HT-29 (cell line): ENCODE measurements at regions not wholly inside any gene's neighbourhood (a gene's known extent, or its start where the extent isn't known, plus 50 kb on each side); places are given as distances from the start of the nearest gene placed in this dataset.
"Not testable (repeated sequence)": the region's sequence is repeated elsewhere in the genome, so short reads cannot be mapped to it uniquely, and the experiment has no call there.

Experiments used
- DNase-seq: peaks from one replicate; pipeline ENCODE4 v3.0.0-alpha.2; 2015; ENCODE audit warnings: low spot score

DNA sequence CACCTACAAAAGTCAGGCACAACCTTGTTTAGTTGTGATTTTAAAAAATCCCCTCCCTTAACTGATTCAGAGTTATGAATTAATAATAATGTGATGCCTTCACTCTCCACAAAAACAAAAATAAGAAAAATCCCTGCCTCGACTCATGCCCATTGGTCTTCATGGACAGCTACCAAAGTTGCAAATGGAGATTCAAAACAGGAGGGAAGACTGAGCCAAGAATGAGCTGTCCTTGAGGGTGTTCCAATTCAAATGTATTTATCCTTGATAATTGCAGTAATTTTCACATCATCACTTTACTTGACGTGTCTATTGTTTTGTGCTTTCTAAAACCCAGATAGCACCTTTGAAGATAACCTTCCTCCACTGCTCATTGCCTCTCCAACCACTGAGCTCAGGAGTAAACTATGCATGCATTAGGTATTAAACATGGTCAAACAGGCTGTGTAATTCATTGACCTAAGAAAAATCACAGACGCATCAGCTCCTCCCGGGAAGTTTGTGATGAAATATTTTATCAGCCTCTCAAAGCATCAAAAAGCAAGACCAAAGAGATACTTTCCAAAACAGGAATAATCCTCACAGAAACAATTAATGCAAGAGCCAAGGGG lies 712.7 kb upstream of the IGFBP3 start:
- no peak for DNase-seq

DNA sequence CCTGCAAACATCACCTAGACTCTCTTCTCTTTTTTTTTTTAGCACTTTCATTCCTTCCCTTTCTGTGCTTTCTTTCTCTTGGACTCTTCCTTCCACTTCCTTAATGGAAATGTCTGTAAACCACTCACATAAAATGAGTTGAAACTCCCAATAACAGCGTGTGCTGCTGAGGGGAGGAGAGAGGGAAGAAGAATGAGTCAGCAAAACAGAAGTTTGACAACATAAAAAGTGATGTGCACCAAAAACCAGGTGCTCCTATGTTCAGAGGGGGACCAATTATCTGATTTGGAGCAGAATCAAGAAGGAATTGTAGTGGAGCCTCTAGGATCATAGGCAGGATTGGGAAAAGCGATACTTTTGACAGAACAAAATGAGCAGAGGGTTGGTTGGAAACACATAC lies 712.1 kb upstream of the IGFBP3 start:
- DNase-seq = no peak

DNA sequence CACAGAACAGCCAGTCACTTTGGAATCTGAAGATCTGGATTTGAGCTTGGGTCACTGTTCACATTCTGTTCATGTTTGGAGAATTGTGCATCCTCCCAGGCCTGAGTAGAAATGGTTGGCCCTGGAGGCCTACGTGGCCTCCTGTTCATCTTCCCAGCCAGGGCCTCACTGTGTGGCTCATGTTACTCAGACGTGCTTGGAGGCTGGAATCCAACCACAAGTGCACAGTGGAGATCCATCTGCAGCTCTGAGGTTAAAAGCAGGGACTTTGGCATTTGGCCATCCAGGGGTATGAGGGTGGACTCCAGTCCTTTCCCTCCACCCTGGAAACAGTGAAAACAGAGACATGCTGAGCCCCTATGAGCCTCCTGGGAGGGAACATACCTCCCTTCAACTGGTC lies 709.0 kb upstream of the IGFBP3 start:
- no peak for DNase-seq

DNA sequence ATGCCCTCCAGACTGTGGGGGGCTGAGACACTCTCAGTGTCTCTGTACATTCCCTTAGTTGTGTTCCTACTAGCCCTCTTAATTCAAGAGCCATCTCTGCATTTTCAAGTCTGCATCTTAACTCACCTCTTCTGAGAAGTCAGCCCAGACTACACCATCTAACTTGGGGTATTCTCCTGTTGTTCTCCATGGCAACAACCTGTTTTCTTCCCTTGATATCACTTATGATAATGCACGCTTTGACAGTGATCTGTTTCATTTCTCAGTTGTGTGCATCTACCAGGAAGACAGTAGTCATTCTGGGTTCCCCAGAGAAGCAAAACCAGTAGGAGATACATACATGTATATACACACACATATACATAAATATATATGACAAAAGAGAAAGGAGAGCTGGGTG lies 707.3 kb upstream of the IGFBP3 start:
- DNase-seq = no peak

DNA sequence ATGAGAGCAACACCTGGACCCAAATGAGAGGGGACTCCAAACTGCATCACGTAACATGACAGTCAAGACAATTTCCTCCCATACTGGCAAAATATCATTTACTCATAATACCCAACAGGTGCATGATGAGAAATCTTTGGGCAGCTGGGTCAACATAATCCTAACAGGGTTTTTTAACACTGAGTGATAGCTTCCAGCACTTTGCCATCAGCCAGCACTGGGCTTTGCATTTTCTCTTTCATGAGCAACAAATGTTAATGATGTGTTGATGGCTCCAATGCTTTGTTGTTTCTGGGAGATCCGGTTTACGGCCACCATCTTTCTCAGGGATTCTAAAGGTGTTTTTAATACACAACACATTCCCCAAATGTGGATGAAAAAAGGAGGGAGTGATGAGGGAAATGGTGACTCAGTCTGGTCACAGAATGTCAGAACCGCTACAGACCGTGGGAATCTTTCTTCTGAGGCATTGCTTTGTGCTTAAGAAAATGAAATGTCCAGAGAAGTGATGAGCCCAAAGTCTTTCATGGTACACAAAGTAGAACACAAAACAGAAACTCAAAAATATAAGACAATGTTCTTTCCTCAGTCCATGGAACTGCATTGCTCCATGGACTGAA lies 705.7 kb upstream of the IGFBP3 start:
- no peak for DNase-seq

DNA sequence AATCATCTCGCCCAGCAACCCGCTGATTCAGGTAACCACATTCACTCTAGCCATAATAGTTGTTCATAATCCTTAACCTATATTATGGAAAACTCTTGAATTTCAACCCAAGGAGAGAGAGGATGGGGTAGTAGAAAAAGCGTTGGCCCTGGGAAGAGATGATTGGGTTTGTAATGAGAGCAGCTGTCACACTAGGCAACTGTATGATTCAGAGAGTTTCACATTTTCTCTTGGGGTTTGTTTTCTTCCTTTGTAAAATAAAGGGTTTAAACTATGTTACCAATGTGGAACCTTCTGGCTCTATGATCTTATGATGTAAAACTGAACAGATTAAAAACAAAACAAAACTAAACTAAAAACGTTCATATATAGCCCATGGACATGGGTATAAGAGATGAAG lies 705.2 kb upstream of the IGFBP3 start:
- DNase-seq = no peak

DNA sequence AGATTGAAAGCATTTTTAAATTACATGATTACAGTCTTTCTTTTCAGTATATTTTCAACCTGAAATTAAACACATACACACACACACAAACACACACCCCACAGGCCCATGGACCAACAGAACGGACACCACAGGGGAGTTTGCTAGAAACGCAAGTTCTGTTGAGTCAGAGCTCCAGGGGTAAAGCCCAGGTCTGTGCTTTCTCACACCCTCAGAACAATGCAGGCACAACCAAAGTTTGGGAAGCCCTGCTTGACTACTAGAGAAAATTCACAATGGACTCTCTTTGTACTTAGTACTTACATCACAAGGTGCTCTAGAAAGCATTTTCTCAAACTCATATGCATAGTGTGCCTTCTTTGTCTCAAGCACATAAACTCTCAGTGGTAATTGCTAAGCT lies 704.0 kb upstream of the IGFBP3 start:
- no peak for DNase-seq

DNA sequence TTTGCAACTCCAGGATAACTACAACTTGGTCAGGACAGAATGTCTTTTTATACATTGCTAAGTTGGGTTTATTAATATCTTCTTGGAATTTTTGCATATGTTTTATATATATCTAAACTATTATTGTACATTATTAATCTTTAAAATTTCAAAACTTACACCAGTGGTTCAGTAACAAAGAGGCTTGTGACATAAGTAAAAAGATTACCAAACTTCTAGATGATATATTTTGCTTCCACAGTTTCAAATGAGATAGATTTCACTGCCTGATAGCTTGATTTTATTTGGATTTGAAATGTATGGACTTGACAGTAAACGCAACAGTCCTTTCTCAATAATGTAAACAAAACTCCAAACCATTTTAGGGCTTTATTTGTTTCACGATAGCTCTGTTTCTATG lies 701.2 kb upstream of the IGFBP3 start:
- DNase-seq = no peak

DNA sequence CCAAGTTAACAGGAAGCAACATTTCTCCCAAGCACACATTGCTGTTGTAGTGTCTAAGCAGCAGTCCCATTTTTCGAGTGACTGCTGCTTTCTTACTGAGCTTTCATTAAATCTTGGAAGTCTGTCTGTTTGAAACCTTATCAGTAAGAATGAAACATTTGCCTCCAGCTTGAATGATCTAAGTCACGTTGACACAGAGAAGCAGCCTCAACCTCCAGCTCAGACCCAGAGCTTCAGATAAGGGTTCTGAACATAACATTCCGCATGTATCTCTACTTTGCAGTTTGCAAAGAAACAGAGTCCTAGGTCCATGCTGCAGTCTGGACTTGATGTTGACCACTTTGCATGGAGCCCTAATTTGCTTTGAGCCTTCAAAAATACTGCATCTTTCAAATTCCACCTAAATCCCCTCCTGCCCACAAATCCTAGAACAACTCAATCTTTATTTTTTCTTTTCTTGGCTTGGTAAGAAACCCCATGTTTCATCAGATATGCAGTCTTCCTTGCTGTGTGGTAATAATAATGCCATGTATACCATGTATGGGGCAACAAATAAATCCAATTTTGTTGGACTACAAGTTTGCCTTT lies 698.7 kb upstream of the IGFBP3 start:
- DNase-seq = no peak

DNA sequence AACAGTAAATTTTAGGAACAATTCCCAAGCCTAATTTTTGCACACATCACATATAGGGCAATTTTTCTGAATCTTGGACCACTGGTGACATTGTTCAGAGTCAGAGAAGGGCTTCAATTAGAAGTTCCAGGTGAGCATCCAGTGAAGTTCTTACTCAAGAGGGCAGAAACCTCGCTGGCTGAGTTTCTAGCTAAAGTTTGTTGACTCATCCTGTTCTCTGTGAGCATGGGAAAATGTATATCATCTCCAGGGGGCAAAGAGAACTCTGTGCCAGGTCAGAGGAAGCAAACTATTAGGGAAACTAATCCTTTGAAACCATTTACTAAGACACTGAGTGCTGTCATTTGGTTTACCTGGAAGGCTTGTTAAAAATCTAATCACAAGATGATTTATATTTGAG lies 695.6 kb upstream of the IGFBP3 start:
- DNase-seq = no peak

DNA sequence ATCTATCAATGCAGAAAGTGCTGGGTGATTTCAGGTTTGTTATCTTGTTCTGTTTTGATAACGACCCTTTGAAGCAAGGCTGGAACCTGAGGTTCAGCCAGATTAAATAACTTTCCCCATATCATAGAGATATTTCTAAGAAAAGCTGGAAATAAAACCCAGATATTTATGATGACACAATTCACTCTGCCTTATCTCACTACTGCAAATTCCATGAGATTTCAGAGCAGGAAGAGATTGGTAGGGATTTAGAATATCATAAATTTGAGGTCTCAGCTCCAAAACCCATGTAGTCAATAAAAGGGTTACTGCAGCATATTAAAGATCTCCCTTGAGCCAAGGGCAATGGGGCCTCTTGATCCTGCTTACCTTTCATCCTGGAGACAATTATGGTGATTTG lies 692.5 kb upstream of the IGFBP3 start:
- no peak for DNase-seq

DNA sequence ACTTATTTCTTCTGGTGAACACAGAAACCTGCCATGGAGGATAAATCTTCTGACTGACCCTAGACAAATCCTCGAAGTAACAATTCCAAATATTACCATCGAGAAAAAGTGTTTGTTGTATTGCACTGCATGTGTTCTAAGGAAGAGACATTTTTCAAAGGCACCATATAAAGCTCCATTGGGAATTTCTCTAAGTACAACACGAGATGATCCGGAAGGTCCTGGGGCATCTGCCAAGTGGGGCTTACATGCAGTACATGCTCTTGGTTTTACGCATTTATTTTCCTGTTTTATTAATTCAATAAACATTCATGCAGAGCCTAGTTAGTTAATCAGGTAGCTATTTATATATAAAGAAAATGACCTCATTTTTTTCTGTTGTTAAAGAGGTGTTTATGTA lies 692.0 kb upstream of the IGFBP3 start:
- no peak for DNase-seq

DNA sequence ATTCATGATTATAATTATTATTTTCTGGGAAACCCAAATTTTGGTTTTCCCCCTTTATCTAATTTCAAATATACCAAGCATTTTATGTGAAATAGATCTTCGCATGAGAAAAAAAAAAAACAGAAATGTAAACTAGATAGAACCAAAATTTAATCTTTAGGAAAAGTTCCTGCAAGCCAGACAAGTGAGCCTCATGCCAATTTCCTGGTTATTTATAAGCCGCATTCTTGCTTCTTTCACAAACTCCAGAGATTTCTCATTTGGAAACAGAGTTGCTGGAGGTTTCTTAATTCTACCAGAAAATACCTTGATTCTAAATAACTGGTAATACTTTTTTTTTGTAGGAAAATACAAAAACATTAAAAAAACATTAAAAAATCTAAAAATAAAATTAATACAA lies 690.4 kb upstream of the IGFBP3 start:
- DNase-seq = no peak

DNA sequence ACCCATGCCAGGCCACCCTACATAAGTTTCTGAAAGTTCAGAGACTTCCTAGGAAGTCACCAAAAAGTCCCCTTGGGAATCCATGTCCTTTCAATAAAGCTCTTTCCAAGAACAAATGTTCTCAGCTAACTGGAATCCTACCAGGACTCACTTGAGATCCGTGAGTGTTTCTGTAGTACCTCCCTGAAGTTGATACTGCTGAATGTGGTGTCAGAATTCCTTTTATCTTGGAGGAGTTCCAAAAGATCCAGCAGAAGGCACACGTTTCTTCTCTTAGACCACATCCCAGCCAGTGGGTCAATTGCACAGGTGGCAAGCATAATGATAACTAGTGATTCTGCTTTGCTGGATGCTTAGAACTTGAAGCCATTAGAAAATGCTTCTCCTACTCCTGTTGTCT lies 689.7 kb upstream of the IGFBP3 start:
- no peak for DNase-seq

DNA sequence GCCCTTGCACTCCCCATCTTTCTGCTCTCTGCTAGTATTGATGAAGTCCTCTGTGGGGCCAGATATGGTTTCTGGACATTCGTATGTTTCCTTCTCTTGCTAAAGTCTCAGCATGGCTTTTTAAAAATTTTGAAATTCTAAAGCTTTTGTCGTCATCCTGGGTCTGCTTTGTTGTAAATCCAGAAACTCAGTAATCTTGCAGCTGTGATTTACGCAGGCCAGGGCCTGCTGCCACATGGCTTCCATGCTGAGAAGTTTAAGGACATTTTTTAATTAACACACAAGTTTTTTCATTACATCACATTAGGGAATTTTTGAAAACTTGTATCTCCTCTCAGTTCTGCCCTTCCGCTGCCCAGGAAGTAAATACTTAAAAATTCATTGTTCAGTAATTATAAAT lies 686.1 kb upstream of the IGFBP3 start:
- no peak for DNase-seq

DNA sequence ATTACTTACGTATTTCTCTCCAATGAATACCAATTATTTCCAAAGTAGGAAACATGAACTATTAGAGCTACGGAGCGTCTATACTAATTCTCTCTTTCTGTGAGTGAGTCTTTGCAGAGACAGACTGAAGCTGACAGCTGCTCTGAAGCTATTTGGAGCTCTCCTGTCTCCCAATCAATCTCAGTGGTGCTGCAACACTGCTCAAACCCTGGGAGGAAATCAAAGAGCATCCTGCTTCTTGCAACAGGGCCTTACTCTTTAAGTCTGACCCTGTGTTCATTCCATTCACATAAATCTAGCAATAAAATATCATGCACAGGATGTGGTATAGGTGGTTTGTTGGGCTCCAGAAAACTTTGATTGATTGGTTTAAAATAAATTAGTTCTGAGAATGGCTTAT lies 685.7 kb upstream of the IGFBP3 start:
- DNase-seq = no peak

DNA sequence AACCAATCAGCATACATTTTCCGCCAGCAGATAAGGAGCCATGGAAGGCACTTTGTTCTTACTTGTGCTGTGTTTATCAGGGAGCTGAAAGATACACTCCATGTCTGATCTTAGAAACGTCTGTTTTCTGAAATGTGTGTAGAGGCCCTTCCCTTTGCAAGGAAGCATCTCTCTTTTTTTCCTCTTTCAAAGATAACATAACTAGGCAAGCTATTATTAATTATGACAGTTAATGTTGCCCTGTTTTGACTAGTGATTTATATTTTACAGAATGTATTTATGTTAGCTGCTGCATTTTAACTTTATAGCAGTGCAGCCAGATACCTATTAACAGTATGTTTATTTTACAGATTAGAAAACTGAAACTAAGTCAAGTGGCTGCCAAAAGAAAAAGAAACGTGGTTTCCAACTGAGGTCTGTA lies 683.2 kb upstream of the IGFBP3 start:
- no peak for DNase-seq

DNA sequence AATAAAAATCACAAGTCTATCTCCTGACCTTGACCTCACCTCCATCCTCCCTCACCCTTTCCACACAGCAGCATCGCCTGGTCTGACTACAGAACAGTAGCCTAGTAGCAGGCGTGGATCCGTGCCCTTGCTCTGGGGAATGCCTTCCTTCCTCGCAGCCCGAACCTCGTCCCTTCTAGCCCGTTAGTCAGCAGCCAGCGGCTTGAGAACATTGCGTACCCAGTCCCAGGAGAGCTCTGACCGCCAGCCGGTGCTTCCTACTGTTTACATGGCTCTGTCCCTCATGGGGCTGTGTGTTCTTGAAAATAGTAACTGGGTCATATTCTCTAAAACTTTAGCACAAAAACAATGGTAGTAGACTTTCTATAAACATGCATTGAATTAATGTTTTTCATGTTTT lies 682.7 kb upstream of the IGFBP3 start:
- DNase-seq = no peak

DNA sequence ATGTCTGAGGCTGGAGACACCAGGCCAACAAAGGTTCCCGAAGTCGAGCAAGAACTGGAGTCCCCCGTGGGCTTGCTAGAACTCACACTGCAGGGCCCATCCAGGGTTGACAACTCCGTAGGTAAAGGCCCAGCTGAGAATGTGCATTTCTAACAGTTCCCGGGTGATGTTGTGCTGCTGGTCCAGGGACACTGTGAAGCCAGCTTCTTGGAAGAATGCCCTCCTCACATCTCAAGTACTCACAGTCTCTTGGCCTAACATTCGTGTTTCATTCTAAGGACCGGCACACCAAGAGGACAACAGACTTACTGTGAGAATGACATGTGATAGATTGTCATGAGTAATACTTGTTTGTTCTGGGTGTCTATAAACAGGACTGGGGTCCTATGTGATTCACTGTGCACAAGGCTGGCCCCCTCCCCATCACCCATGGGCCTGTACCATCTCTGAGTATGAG lies 682.3 kb upstream of the IGFBP3 start:
- DNase-seq = no peak

DNA sequence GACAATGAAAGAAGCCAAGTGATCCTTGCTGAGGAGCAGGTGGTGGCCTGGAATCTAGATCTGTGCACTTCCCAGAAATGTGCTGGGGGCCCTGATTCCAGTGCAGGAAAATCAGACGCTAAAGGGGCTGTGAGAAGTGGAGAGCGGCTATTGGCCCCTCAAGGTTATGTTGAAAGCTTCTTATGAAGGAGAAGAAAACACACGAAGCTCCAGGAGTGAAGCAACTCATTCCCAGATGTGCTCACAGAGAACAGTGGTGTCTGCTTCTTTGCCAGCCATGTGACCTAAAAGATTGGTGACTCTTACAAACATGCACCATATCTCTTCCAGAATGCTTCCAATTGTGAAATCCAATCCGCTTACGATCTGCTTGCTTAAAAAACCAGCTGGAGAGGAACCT lies 679.3 kb upstream of the IGFBP3 start:
- DNase-seq = no peak

DNA sequence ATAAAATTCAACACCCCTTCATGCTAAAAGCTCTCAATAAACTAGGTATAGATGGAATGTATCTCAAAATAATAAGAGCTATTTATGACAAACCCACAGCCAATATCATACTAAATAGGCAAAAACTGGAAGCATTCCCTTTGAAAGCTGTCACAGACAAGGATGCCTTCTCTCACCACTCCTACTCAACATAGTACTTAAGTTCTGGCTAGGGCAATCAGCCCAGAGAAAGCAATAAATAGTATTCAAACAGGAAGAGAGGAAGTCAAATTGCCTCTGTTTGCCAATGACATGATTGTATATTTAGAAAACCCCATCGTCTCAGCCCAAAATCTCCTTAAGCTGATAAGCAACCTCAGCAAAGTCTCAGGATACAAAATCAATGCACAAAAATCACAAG lies 673.8 kb upstream of the IGFBP3 start:
- not testable (repeated sequence) for DNase-seq

DNA sequence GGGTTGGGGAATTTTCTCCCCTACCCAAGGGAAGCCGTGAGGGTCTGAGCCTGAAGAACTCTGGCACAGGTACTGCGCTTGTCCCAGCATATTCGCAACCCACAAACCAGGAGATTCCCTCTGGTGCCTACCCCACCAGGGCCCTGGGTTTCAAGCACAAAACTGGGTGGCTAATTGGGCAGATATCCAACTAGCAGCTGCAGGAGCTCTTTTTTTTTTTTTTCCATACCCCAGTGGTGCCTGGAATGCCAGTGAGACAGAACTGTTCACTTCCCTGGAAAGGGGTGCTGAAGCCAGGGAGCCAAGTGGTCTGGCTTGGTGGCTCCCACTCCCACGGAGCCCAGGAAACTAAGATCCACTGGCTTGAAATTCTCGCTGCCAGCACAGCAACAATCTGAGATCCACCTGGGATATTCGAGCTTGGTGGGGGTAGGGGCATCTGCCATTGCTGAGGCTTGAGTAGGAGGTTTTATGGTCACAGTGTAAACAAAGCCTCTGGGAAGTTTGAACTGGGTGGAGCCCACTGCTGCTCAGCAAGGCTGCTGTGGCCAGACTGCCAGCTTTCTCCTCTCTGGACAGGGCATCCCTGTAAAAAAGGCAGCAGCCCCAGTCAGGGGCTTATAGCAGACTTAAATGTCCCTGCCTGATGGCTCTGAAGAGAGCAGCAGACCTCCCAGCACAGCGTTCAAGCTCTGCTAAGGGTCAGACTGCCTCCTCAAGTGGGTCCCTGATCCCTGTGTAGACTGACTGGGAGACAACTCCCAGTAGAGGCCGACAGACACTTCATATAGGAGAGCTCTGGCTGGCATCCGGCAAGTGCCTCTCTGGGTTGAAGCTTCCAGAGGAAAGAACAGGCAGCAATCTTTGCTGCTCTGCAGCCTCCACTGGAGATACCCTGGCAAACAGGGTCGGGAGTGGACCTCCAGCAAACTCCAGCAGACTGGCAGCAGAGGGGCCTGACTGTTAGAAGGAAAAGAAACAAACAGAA lies 670.1 kb upstream of the IGFBP3 start:
- peak; percentile 98 for DNase-seq
